ENCODE measurements at regions not wholly inside any gene's neighbourhood (a gene's known extent, or its start where the extent isn't known, plus 50 kb on each side); places are given as distances from the start of the nearest gene placed in this dataset.
A peak's percentile ranks its signal among the peaks of the same experiment; 100 is the strongest.

- no peak overlapping the region for H3K27ac ChIP-seq
- TF ChIP-seq, protein P1, sequence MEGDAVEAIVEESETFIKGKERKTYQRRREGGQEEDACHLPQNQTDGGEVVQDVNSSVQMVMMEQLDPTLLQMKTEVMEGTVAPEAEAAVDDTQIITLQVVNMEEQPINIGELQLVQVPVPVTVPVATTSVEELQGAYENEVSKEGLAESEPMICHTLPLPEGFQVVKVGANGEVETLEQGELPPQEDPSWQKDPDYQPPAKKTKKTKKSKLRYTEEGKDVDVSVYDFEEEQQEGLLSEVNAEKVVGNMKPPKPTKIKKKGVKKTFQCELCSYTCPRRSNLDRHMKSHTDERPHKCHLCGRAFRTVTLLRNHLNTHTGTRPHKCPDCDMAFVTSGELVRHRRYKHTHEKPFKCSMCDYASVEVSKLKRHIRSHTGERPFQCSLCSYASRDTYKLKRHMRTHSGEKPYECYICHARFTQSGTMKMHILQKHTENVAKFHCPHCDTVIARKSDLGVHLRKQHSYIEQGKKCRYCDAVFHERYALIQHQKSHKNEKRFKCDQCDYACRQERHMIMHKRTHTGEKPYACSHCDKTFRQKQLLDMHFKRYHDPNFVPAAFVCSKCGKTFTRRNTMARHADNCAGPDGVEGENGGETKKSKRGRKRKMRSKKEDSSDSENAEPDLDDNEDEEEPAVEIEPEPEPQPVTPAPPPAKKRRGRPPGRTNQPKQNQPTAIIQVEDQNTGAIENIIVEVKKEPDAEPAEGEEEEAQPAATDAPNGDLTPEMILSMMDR (conservative IDR thresholded peaks at IDR 0.05): no peak
These were observed 58.9 kb upstream of the SLC30A5 start for GRCh38 chr5:69034898-69035297.

- TF ChIP-seq, protein P1 (conservative IDR thresholded peaks at IDR 0.05): no peak
- no peak overlapping the region for H3K27ac ChIP-seq
These were observed 58.1 kb upstream of the SLC30A5 start for GRCh38 chr5:69035665-69036064.

DNA sequence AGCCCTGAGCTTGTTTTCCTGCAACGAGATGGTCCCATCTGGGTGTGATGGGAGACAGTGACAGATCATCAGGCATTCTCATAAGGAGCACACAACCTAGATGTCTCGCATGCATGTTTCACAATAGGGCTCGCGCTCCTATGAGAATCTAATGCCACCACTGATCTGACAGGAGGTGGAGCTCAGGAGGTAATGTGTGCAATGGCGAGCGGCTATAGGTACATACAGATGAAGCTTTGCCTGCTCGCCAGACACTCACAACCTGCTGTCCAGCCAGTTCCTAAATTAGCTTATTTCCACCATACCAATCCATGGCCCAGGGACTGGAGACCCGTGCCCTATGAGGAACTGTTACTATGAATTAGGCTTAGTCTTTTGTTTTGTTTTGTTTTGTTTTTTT, 55.3 kb upstream of the SLC30A5 start:
- no peak overlapping the region for H3K27ac ChIP-seq
- TF ChIP-seq, protein P1 (conservative IDR thresholded peaks at IDR 0.05): no peak

- TF ChIP-seq, protein P1 (conservative IDR thresholded peaks at IDR 0.05): no peak
- H3K27ac ChIP-seq: no peak overlapping the region
These were observed 54.0 kb upstream of the SLC30A5 start for GRCh38 chr5:69039829-69040228.

- peak overlapping the region; percentile 94 for H3K27ac ChIP-seq
- TF ChIP-seq, protein P1 (conservative IDR thresholded peaks at IDR 0.05): no peak
These were observed 51.3 kb upstream of the SLC30A5 start for GRCh38 chr5:69042500-69042899.

DNA sequence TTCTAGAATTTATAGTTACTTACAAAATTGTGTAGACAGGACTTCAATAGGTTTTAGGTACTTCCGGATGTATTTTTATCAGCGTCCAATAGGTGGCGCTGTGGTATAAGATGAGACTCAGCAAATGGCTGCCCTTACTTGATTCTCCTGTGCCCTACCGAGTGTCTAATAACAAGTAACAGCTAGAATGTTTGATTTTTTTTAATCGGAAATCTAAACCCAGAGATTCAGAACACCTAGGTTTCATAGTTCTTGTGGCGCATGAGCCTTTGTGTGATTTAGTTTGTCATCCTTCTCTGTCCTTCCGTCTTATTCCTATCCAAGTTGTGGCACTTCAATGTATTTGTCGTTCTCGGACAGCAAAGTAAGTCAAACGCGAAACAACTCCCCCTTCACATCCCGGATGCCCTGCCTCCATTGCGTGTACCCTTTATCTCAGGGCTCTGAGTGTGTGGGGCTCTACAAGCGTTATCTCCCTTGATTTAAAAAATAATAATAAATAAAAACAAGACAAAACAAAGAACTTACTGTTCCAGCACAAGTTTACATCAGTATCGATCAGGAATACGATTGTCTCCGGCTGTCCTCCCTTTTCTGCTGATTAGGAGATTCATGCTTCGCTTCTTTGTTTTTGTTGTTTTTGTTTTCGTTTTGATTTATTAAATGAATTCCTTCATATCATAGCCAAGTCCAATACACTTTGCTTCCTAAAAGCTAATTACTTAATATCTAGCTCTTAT, 50.7 kb upstream of the SLC30A5 start:
- H3K27ac ChIP-seq: peak overlapping the region; percentile 94
- TF ChIP-seq, protein P1 (conservative IDR thresholded peaks at IDR 0.05): peak; percentile 89

DNA sequence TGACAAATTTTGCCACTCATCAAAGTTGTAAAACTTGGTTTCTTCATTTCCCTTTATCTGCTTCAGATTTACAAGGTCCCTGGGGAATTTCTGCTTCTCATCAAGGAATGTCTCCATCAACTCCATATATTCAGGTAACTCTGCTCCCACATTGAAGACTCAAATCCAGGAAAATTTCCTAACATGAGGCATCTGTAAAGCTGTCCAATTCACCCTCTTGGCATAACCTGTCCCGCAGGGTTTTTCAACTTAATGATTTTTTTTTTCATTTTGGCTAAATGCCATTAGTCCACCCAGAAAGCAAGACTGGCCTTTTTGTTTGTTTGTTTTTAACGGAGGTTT, 50.2 kb upstream of the SLC30A5 start:
- TF ChIP-seq, protein P1 (conservative IDR thresholded peaks at IDR 0.05): no peak
- H3K27ac ChIP-seq: peak overlapping the region; percentile 94
